ENCODE measurements at regions not wholly inside any gene's neighbourhood (a gene's known extent, or its start where the extent isn't known, plus 50 kb on each side); places are given as distances from the start of the nearest gene placed in this dataset.
"Not testable (repeated sequence)": the region's sequence is repeated elsewhere in the genome, so short reads cannot be mapped to it uniquely, and the experiment has no call there.

DNA sequence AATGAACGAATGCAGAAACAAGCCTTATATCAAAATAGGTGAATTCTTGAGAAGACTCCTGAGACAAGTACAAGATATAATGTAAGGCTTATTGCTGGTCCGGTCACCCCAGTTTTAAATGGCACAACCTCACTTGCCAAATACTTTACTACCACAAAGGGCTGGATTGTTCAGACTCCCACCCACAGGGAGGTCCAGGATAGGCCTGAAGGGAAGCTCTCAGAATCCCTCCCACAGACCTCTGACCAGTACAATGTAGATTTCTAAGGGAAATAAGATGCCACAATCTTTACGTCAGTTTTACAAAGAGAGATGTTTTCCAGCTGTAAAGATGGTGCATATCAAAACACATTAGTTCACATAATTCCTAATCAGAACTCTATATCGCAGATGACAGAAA is 577.7 kb upstream of the ADAMTS9 start:
- H3K27ac Mint-ChIP-seq: no peak overlapping the region
- peaks cover 12% of the 10 kb centered on the region for H3K9me3 Mint-ChIP-seq
- no peaks in the 10 kb centered on the region for H3K27me3 Mint-ChIP-seq (ENCODE audit: low read depth)
- TF ChIP-seq, protein P1, sequence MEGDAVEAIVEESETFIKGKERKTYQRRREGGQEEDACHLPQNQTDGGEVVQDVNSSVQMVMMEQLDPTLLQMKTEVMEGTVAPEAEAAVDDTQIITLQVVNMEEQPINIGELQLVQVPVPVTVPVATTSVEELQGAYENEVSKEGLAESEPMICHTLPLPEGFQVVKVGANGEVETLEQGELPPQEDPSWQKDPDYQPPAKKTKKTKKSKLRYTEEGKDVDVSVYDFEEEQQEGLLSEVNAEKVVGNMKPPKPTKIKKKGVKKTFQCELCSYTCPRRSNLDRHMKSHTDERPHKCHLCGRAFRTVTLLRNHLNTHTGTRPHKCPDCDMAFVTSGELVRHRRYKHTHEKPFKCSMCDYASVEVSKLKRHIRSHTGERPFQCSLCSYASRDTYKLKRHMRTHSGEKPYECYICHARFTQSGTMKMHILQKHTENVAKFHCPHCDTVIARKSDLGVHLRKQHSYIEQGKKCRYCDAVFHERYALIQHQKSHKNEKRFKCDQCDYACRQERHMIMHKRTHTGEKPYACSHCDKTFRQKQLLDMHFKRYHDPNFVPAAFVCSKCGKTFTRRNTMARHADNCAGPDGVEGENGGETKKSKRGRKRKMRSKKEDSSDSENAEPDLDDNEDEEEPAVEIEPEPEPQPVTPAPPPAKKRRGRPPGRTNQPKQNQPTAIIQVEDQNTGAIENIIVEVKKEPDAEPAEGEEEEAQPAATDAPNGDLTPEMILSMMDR (IDR thresholded peaks at IDR 0.05; ENCODE audit: unreplicated experiment): no peak
- DNase-seq (ENCODE audit: low spot score in 2 of 2, unreplicated experiment in 2 of 2): no peak
- no peak overlapping the region for H3K4me3 Mint-ChIP-seq
- H3K4me1 Mint-ChIP-seq: peaks cover 7% of the 10 kb centered on the region
- H3K36me3 Mint-ChIP-seq: peaks cover 9% of the 10 kb centered on the region

DNA sequence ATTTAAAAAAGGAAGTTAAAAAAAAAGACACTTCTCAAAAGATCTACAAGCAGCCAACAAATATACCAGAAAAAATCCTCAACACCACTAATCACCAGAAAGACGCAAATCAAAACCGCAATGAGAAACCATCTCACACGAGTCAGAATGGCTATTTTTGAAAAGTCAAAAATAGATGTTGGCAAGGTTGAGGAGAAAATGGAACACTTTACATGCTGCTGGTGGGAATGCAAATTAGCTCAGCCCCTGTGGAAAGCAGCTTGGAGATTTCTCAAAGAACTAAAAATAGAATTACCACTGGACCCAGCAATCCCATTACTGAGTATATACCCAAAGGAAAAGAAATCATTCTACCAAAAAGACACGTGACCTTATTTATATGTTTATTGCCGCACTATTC is 574.7 kb upstream of the ADAMTS9 start:
- no peaks in the 10 kb centered on the region for H3K4me1 Mint-ChIP-seq
- H3K4me3 Mint-ChIP-seq: no peak overlapping the region
- peaks cover 10% of the 10 kb centered on the region for H3K36me3 Mint-ChIP-seq
- H3K9me3 Mint-ChIP-seq: peaks cover 15% of the 10 kb centered on the region
- H3K27me3 Mint-ChIP-seq (ENCODE audit: low read depth): no peaks in the 10 kb centered on the region
- DNase-seq (ENCODE audit: low spot score in 2 of 2, unreplicated experiment in 2 of 2): no peak
- TF ChIP-seq, protein P1 (IDR thresholded peaks at IDR 0.05; ENCODE audit: unreplicated experiment): no peak
- no peak overlapping the region for H3K27ac Mint-ChIP-seq

DNA sequence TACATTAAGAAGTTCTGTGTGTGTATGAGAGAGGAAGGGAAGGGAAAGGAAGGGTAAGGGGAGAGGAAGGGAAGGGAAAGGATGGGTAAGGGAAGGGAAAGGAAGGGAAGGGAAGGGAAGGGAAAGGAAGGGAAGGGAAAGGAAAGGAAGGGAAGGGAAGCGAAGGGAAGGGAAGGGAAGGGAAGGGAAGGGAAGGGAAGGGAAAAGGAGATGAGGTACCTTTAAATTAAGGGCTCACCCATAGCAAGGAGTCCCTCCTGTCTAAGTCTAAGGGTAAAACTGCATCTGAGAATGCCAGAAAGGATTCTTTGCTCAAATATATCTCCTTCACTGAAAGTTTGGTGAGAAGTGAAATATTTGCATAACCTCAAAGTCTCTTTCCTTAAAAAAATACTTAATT is 572.1 kb upstream of the ADAMTS9 start:
- TF ChIP-seq, protein P1 (IDR thresholded peaks at IDR 0.05; ENCODE audit: unreplicated experiment): no peak
- H3K27ac Mint-ChIP-seq: no peak overlapping the region
- H3K36me3 Mint-ChIP-seq: peaks cover 10% of the 10 kb centered on the region
- H3K9me3 Mint-ChIP-seq: peaks cover 18% of the 10 kb centered on the region
- H3K27me3 Mint-ChIP-seq (ENCODE audit: low read depth): no peaks in the 10 kb centered on the region
- no peak overlapping the region for H3K4me3 Mint-ChIP-seq
- peaks cover 4% of the 10 kb centered on the region for H3K4me1 Mint-ChIP-seq
- DNase-seq (ENCODE audit: low spot score in 2 of 2, unreplicated experiment in 2 of 2): no peak

DNA sequence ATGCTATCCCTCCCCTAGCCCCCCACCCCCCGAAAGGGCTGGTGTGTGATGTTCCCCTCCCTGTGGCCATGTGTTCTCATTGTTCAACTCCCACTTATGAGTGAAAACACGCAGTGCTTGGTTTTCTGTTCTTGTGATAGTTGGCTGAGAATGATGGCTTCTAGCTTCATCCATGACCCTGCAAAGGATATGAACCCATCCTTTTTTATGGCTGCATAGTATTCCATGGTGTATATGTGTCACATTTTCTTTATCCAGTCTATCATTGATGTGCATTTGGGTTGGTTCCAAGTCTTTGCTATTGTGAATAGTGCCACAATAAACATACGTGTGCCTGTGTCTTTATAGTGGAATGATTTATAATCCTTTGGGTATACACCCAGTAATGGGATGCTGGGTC is 565.1 kb upstream of the ADAMTS9 start:
- not testable (repeated sequence) for H3K27ac Mint-ChIP-seq; H3K27me3 Mint-ChIP-seq (ENCODE audit: low read depth); H3K4me3 Mint-ChIP-seq; H3K4me1 Mint-ChIP-seq; H3K36me3 Mint-ChIP-seq; DNase-seq (ENCODE audit: low spot score in 2 of 2, unreplicated experiment in 2 of 2)
- H3K9me3 Mint-ChIP-seq: peaks cover 23% of the 10 kb centered on the region

DNA sequence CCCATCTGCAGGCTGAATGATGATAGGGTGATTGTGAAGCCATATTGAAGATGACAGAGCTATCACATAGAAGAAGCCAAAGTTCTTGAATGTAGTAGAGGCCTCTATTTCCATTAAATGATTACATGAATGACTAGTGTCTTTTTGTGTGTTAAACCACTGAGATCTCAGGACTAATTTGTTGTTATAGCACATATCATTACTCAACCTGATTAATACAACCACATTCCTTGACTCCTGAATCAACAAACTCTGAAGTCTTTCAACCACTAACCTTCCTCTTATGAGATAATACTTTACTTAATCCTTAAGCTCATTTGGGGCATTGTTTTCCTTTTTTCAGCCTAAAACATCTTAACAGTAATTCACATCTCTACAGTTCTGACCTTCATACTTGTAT is 564.5 kb upstream of the ADAMTS9 start:
- no peak for DNase-seq (ENCODE audit: low spot score in 2 of 2, unreplicated experiment in 2 of 2)
- H3K4me3 Mint-ChIP-seq: no peak overlapping the region
- peaks cover 4% of the 10 kb centered on the region for H3K36me3 Mint-ChIP-seq
- TF ChIP-seq, protein P1 (IDR thresholded peaks at IDR 0.05; ENCODE audit: unreplicated experiment): no peak
- H3K4me1 Mint-ChIP-seq: peaks cover 15% of the 10 kb centered on the region
- no peak overlapping the region for H3K27ac Mint-ChIP-seq
- peaks cover 23% of the 10 kb centered on the region for H3K9me3 Mint-ChIP-seq
- H3K27me3 Mint-ChIP-seq (ENCODE audit: low read depth): no peaks in the 10 kb centered on the region

DNA sequence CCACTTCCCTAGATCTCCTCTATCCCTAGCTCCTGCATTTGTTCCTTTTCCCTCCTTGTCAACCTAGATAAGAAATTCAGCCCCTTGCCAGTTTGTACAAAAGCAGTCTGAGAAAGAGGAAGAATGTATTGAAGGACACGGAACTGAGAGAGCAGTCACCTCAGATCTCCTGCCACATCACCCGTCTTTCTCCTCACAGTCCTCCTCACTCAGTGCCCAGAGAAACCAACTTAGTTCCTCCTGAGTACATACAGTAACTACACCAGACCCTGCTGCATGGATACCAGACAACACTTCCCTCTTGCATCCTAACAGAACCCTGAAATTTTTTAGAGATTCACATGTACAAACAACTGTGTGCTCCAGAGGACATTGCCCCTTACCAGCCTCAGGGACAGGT is 563.6 kb upstream of the ADAMTS9 start:
- H3K27ac Mint-ChIP-seq: no peak overlapping the region
- no peak for DNase-seq (ENCODE audit: low spot score in 2 of 2, unreplicated experiment in 2 of 2)
- H3K9me3 Mint-ChIP-seq: peaks cover 23% of the 10 kb centered on the region
- TF ChIP-seq, protein P1 (IDR thresholded peaks at IDR 0.05; ENCODE audit: unreplicated experiment): no peak
- peaks cover 19% of the 10 kb centered on the region for H3K4me1 Mint-ChIP-seq
- H3K27me3 Mint-ChIP-seq (ENCODE audit: low read depth): no peaks in the 10 kb centered on the region
- peaks cover 4% of the 10 kb centered on the region for H3K36me3 Mint-ChIP-seq
- H3K4me3 Mint-ChIP-seq: no peak overlapping the region
